HepG2 (cell line): ENCODE measurements at regions not wholly inside any gene's neighbourhood (a gene's known extent, or its start where the extent isn't known, plus 50 kb on each side); places are given as distances from the start of the nearest gene placed in this dataset.

Experiments
- ATAC-seq: fragments of 200-7000 bp; cut with Tn5 transposase; 3 replicates; pipeline ENCODE4 v1.9.1; 2020; ENCODE audit warnings: mild to moderate bottlenecking, moderate library complexity
- BruUV-seq: library from RNA; stranded (reverse); fragments of 400-500 nt; replicated peaks from 2 replicates; lab custom pipeline; 2021; lab: Mats Ljungman, UMichigan
- CTCF ChIA-PET: fragments of 300-600 bp; formaldehyde crosslinking; extraction: SDS; loops from one replicate; lab custom pipeline; 2021; ENCODE audit warnings: low total read pairs, inconsistent platforms, low intra/inter-chr PET ratio; lab: Yijun Ruan, JAX
- POLR2A ChIA-PET: fragments of 350-600 bp; sonication (Branson Sonifier 250); formaldehyde crosslinking; loops from one replicate; lab custom pipeline; 2020; ENCODE audit warnings: antibody characterized with exemption, inconsistent platforms; lab: Yijun Ruan, JAX
- DNase-seq: peaks from one replicate; pipeline ENCODE4 v3.0.0-alpha.2; 2015; ENCODE audit warnings: low spot score
- FAIRE-seq: peaks from 3 replicates; lab custom pipeline; 2011; peaks lifted over from hg19 to GRCh38; lab: Jason Lieb, UNC
- H2AFZ ChIP-seq: one replicate; pipeline ENCODE4 v1.6.1; 2011; ENCODE audit warnings: low read length, inconsistent platforms
- H3K27ac ChIP-seq: fragments of 300-600 bp; 3 replicates; pipeline ENCODE4 v1.8.0; 2011; ENCODE audit warnings: mixed run types, mild to moderate bottlenecking, mixed read lengths, low read length, inconsistent platforms; ENCODE audit not compliant: insufficient read depth; ENCODE audit errors: extremely low read length
- H3K27me3 ChIP-seq, 2 experiments: fragments of 200-600 bp in 1 of 2; 2 replicates in 1 of 2; 3 replicates in 1 of 2; pipeline versions ENCODE4 v1.6.0 to v1.8.0; 2011; ENCODE audit warnings: low read length in 2 of 2, mild to moderate bottlenecking in 2 of 2, moderate library complexity in 2 of 2, inconsistent platforms in 1 of 2; ENCODE audit not compliant: insufficient read depth in 2 of 2, control insufficient read depth in 1 of 2
- H3K36me3 ChIP-seq, 2 experiments: fragments of 200-600 bp in 1 of 2; replicated peaks in 1 of 2; 2 replicates in 1 of 2; 3 replicates in 1 of 2; pipeline versions ENCODE4 v1.5.1 to v1.8.0; 2011; ENCODE audit warnings: low read length in 2 of 2, inconsistent platforms in 1 of 2; ENCODE audit not compliant: insufficient read depth in 2 of 2, control insufficient read depth in 1 of 2
- H3K4me1 ChIP-seq: 2 replicates; pipeline ENCODE4 v1.5.1; 2012; ENCODE audit warnings: low read length, inconsistent platforms; ENCODE audit not compliant: insufficient read depth
- H3K4me2 ChIP-seq: 2 replicates; pipeline ENCODE4 v1.6.0; 2011; ENCODE audit warnings: low read depth, low read length, inconsistent platforms
- H3K4me3 ChIP-seq, 3 experiments: fragments of 200-600 bp in 1 of 3; sonication (generic), shearing (Covaris generic) in 1 of 3; replicated peaks in 1 of 3; 2 replicates each; pipeline ENCODE4 v1.5.1; 2011 to 2016; ENCODE audit warnings: low read length in 3 of 3, inconsistent platforms in 2 of 3, low read depth in 2 of 3, mild to moderate bottlenecking in 2 of 3, control low read depth in 1 of 3, mixed read lengths in 1 of 3; ENCODE audit not compliant: insufficient read depth in 1 of 3
- H3K79me2 ChIP-seq: one replicate; pipeline ENCODE4 v1.6.1; 2011; ENCODE audit warnings: low read length, inconsistent platforms; ENCODE audit not compliant: insufficient read depth
- H3K9ac ChIP-seq: 2 replicates; pipeline ENCODE4 v1.6.0; 2011; ENCODE audit warnings: mild to moderate bottlenecking, low read depth, low read length, inconsistent platforms; ENCODE audit not compliant: insufficient read depth
- H3K9me3 ChIP-seq: 2 replicates; pipeline ENCODE4 v1.5.1; 2012; ENCODE audit warnings: mild to moderate bottlenecking, low read length
- H4K20me1 ChIP-seq: 2 replicates; pipeline ENCODE4 v1.6.0; 2011; ENCODE audit warnings: inconsistent platforms, mild to moderate bottlenecking, low read length, moderate library complexity; ENCODE audit not compliant: insufficient read depth
- AHR ChIP-seq: IDR thresholded peaks from 2 replicates; pipeline ENCODE4 v1.6.1; 2018; ENCODE audit warnings: missing genetic modification reagents, missing compliant biosample characterization
- ELF4 ChIP-seq: sonication (generic); formaldehyde crosslinking; IDR thresholded peaks from 2 replicates; pipeline ENCODE4 v1.5.0; 2020; ENCODE audit warnings: missing genetic modification reagents, mild to moderate bottlenecking, moderate library complexity, borderline replicate concordance
- ESRRA ChIP-seq: sonication (generic); formaldehyde crosslinking; IDR thresholded peaks from 2 replicates; pipeline ENCODE4 v1.5.1; 2020; ENCODE audit warnings: mild to moderate bottlenecking, low read depth, missing genetic modification reagents
- GATAD1 ChIP-seq: IDR thresholded peaks from 2 replicates; pipeline ENCODE4 v1.6.1; 2016; ENCODE audit warnings: missing genetic modification reagents, missing compliant biosample characterization
- HNRNPUL1 ChIP-seq: fragments of 200-400 bp; formaldehyde crosslinking; IDR thresholded peaks from 2 replicates; pipeline ENCODE4 v1.6.1; 2017; ENCODE audit warnings: low read depth, mild to moderate bottlenecking, low read length, moderate library complexity
- HOMEZ ChIP-seq: IDR thresholded peaks from 2 replicates; pipeline ENCODE4 v1.6.1; 2016; ENCODE audit warnings: low read depth
- KAT7 ChIP-seq: IDR thresholded peaks from 2 replicates; pipeline ENCODE4 v1.6.1; 2018; ENCODE audit warnings: borderline replicate concordance, missing compliant biosample characterization
- MAF1 ChIP-seq: sonication (generic); formaldehyde crosslinking; IDR thresholded peaks from 2 replicates; pipeline ENCODE4 v1.5.0; 2020; ENCODE audit warnings: missing genetic modification reagents, borderline replicate concordance
- PITX1 ChIP-seq: sonication (generic); formaldehyde crosslinking; IDR thresholded peaks from 2 replicates; pipeline ENCODE4 v1.5.1; 2020; ENCODE audit warnings: mild to moderate bottlenecking, missing genetic modification reagents
- POGZ ChIP-seq: sonication (generic); formaldehyde crosslinking; IDR thresholded peaks from 2 replicates; pipeline ENCODE4 v1.4.0; 2020; ENCODE audit warnings: mild to moderate bottlenecking, missing genetic modification reagents
- RFX1 ChIP-seq: fragments of 450-650 bp; IDR thresholded peaks from 2 replicates; pipeline ENCODE4 v1.6.1; 2017
- SALL1 ChIP-seq: sonication (generic); formaldehyde crosslinking; IDR thresholded peaks from 2 replicates; pipeline ENCODE4 v1.8.0; 2022; ENCODE audit warnings: mild to moderate bottlenecking, missing genetic modification reagents
- SPEN ChIP-seq: sonication (generic); formaldehyde crosslinking; IDR thresholded peaks from 2 replicates; pipeline ENCODE4 v1.5.1; 2020; ENCODE audit warnings: low read depth, mild to moderate bottlenecking, missing genetic modification reagents
- SSRP1 ChIP-seq: IDR thresholded peaks from 2 replicates; pipeline ENCODE4 v1.6.1; 2016; ENCODE audit warnings: control low read depth
- SUZ12 ChIP-seq: fragments of 150-350 bp; IDR thresholded peaks from 2 replicates; pipeline ENCODE4 v1.6.1; 2014; ENCODE audit warnings: low read depth, low read length
- TFDP2 ChIP-seq: sonication (generic); formaldehyde crosslinking; IDR thresholded peaks from 2 replicates; pipeline ENCODE4 v1.4.0; 2020; ENCODE audit warnings: missing genetic modification reagents
- ZNF354B ChIP-seq: sonication (generic); formaldehyde crosslinking; IDR thresholded peaks from 2 replicates; pipeline ENCODE4 v1.8.0; 2022; ENCODE audit warnings: mild to moderate bottlenecking, missing genetic modification reagents
- ZNF460 ChIP-seq: sonication (generic); formaldehyde crosslinking; IDR thresholded peaks from 2 replicates; pipeline ENCODE4 v1.5.1; 2020; ENCODE audit warnings: missing genetic modification reagents, mild to moderate bottlenecking, borderline replicate concordance
- ZNF496 ChIP-seq: sonication (generic); formaldehyde crosslinking; IDR thresholded peaks from 2 replicates; pipeline ENCODE4 v1.8.1; 2023; ENCODE audit warnings: mild to moderate bottlenecking, moderate library complexity, missing genetic modification reagents; ENCODE audit not compliant: insufficient replicate concordance
- ZNF614 ChIP-seq: IDR thresholded peaks from 2 replicates; pipeline ENCODE4 v1.6.1; 2018; ENCODE audit warnings: missing biosample characterization, missing genetic modification reagents, inconsistent platforms, borderline replicate concordance
- WGBS: methylation state at CpG from one replicate; pipeline ENCODE4 v1.1.6; 2017; ENCODE audit warnings: low lambda C conversion rate; 5-methylcytosine and 5-hydroxymethylcytosine counted together
- in situ Hi-C: cut with HindIII; loops from 2 replicates; pipeline ENCODE4 v1.10.0; 2017; ENCODE audit warnings: low pct_unique_long_range_greater_than_20kb; ENCODE audit not compliant: extremely low pct_ligation_motif_present
- intact Hi-C: fragments of 100-400 bp; cut with micrococcal nuclease; formaldehyde crosslinking; loops from one replicate; pipeline ENCODE4 v1.10.0; 2022; ENCODE audit not compliant: unreplicated experiment

DNA sequence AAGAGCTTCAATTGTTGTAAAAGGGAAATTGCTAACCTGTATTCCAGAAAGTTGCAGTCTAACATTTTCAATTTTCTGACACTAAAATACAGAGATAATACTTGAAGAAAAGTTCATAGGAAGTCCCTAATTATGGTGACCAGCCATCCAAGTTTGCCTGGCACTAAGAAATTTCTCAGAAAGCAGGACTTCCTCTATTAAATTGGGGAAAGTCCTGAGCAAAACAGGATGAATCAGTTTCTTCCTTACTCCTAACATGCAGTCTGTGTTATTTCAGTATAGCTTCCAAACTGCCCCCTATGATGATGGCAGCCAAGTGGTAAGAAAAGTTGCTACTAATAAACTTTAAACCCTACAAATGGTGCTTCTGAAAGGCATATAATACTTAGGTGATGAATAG, 133.5 kb upstream of the SGO1 start:
- H2AFZ ChIP-seq: no peak overlapping the region
- TF ChIP-seq PITX1 (CRISPR knock-in tag) (no peak), AHR (no peak), RFX1 (no peak), ZNF496 (CRISPR knock-in tag) (no peak), GATAD1 (CRISPR knock-in tag) (no peak), ELF4 (CRISPR knock-in tag) (no peak), SSRP1 (CRISPR knock-in tag) (no peak), SPEN (CRISPR knock-in tag) (no peak), KAT7 (CRISPR knock-in tag) (no peak), MAF1 (CRISPR knock-in tag) (no peak), ZNF460 (CRISPR knock-in tag) (no peak)
- no peak for ATAC-seq

DNA sequence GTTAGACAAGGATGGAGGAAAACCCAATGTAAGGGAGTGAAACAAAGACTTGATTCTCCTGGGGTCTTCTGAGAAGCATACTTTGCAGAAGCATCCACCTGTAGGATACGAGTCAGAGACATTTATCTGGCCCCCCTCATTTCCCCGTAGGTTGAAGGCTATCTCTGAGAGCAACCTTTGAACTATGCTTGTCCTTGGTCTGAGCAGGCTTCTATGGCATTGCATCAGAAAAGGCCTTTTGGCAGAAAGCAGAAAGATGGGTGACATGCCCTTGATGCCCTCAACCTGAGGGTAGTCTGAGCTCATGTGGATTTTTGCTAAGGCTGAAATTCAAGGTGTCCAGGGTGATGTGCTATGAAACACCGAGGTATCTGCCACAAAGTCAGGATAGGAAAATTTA, 131.6 kb upstream of the SGO1 start:
- Histone ChIP-seq H3K9me3 (peaks cover 6% of the 10 kb centered on the region; the same call in 1 of the 2 replicates), H3K4me3 (no peak overlapping the region), H4K20me1 (no peaks in the 10 kb centered on the region), H3K36me3 (no peaks in the 10 kb centered on the region), H3K4me2 (no peak overlapping the region), H3K27me3 (no peaks in the 10 kb centered on the region), H2AFZ (no peak overlapping the region), H3K27ac (no peak overlapping the region), H3K4me1 (peaks cover 52% of the 10 kb centered on the region), H3K9ac (no peak overlapping the region), H3K79me2 (no peaks in the 10 kb centered on the region)
- ChIA-PET CTCF (no interaction called here), POLR2A (no interaction called here)
- ATAC-seq: no peak
- FAIRE-seq: no peak
- WGBS: 51% methylated on average over 3 of the region's 3 CpGs
- intact Hi-C loops: no loop called here
- BruUV-seq: no TSS peak
- DNase-seq: peak; percentile 28
- in situ Hi-C loops: no loop called here
- TF ChIP-seq SALL1 (CRISPR knock-in tag) (peak; percentile 26; the same call in 1 of the 2 replicates), ESRRA (CRISPR knock-in tag) (no peak), ZNF614 (no peak), SUZ12 (no peak), ZNF354B (CRISPR knock-in tag) (no peak), POGZ (CRISPR knock-in tag) (peak; percentile 28; the same call in 1 of the 2 replicates), TFDP2 (no peak), HNRNPUL1 (no peak), HOMEZ (CRISPR knock-in tag) (peak; percentile 53; the same call in 1 of the 2 replicates)

More for the DNA sequence above, 133.5 kb upstream of the SGO1 start:
- no peak for DNase-seq
- Histone ChIP-seq H3K4me1 (peaks cover 65% of the 10 kb centered on the region), H4K20me1 (no peaks in the 10 kb centered on the region), H3K79me2 (no peaks in the 10 kb centered on the region), H3K4me3 (no peak overlapping the region), H3K4me2 (no peak overlapping the region), H3K36me3 (no peaks in the 10 kb centered on the region), H3K27me3 (no peaks in the 10 kb centered on the region), H3K27ac (peak overlapping the region; percentile 74), H3K9ac (0 out of 2 replicates have a peak overlapping the region, but pooled peaks have one; percentile 19), H3K9me3 (no peaks in the 10 kb centered on the region; the same call in 1 of the 2 replicates)
- BruUV-seq: no TSS peak
- CTCF ChIA-PET: no interaction called here
- in situ Hi-C loops: no loop called here
- intact Hi-C loops: no loop called here
- POLR2A ChIA-PET: no interaction called here
- no peak for FAIRE-seq
